ENCODE measurements at regions not wholly inside any gene's neighbourhood (a gene's known extent, or its start where the extent isn't known, plus 50 kb on each side); places are given as distances from the start of the nearest gene placed in this dataset.

- no peaks in the 10 kb centered on the region for H3K36me3 Mint-ChIP-seq (ENCODE audit: low read depth)
- no peaks in the 10 kb centered on the region for H3K9me3 Mint-ChIP-seq
- peaks cover 40% of the 10 kb centered on the region for H3K27me3 Mint-ChIP-seq
- no peak overlapping the region for H3K27ac Mint-ChIP-seq
- intact Hi-C loops (cut with micrococcal nuclease): no loop called here
- no peak overlapping the region for H3K4me3 Mint-ChIP-seq
- peaks cover 5% of the 10 kb centered on the region for H3K4me1 Mint-ChIP-seq (ENCODE audit: low read depth)
Observed at GRCh38 chr14:94690896-94691659, 78.8 kb downstream of the GSC start.

- Mint-ChIP-seq H3K36me3 (ENCODE audit: low read depth) (no peaks in the 10 kb centered on the region), H3K9me3 (no peaks in the 10 kb centered on the region), H3K27ac (no peak overlapping the region), H3K4me1 (ENCODE audit: low read depth) (peaks cover 5% of the 10 kb centered on the region), H3K27me3 (peaks cover 40% of the 10 kb centered on the region), H3K4me3 (no peak overlapping the region)
- intact Hi-C loops (cut with micrococcal nuclease): no loop called here
Observed at GRCh38 chr14:94690486-94690885, 78.3 kb downstream of the SERPINA3 start.

- H3K4me3 Mint-ChIP-seq: no peak overlapping the region
- intact Hi-C loops (cut with micrococcal nuclease): loop anchor here (2.0 kb wide), 1 partner anchor 409 kb away; no protein-coding TSS in a partner anchor
Observed at GRCh38 chr14:94689985-94690400, 77.8 kb downstream of the SERPINA3 start.

GRCh38 chr14:94689218-94689984 lies 77.2 kb downstream of the SERPINA3 start:
- peaks cover 40% of the 10 kb centered on the region for H3K27me3 Mint-ChIP-seq
- intact Hi-C loops (cut with micrococcal nuclease): loop anchor here (2.0 kb wide), 1 partner anchor 409 kb away; no protein-coding TSS in a partner anchor
- peaks cover 5% of the 10 kb centered on the region for H3K4me1 Mint-ChIP-seq (ENCODE audit: low read depth)
- H3K36me3 Mint-ChIP-seq (ENCODE audit: low read depth): no peaks in the 10 kb centered on the region
- H3K9me3 Mint-ChIP-seq: no peaks in the 10 kb centered on the region
- H3K27ac Mint-ChIP-seq: no peak overlapping the region
- H3K4me3 Mint-ChIP-seq: peak overlapping the region; percentile 60

More at GRCh38 chr14:94689985-94690400, 77.8 kb downstream of the SERPINA3 start:
- Mint-ChIP-seq H3K9me3 (no peaks in the 10 kb centered on the region), H3K27me3 (peaks cover 40% of the 10 kb centered on the region), H3K4me1 (ENCODE audit: low read depth) (peaks cover 5% of the 10 kb centered on the region), H3K27ac (no peak overlapping the region), H3K36me3 (ENCODE audit: low read depth) (no peaks in the 10 kb centered on the region)

GRCh38 chr14:94686511-94687160 lies 74.4 kb downstream of the SERPINA3 start:
- no peaks in the 10 kb centered on the region for H3K36me3 Mint-ChIP-seq (ENCODE audit: low read depth)
- H3K27ac Mint-ChIP-seq: no peak overlapping the region
- peaks cover 37% of the 10 kb centered on the region for H3K27me3 Mint-ChIP-seq
- H3K9me3 Mint-ChIP-seq: no peaks in the 10 kb centered on the region
- intact Hi-C loops (cut with micrococcal nuclease): no loop called here
- H3K4me1 Mint-ChIP-seq (ENCODE audit: low read depth): peaks cover 5% of the 10 kb centered on the region
- H3K4me3 Mint-ChIP-seq: no peak overlapping the region

- H3K4me1 Mint-ChIP-seq (ENCODE audit: low read depth): peaks cover 9% of the 10 kb centered on the region
- H3K4me3 Mint-ChIP-seq: no peak overlapping the region
- peaks cover 32% of the 10 kb centered on the region for H3K27me3 Mint-ChIP-seq
- no peaks in the 10 kb centered on the region for H3K36me3 Mint-ChIP-seq (ENCODE audit: low read depth)
- H3K27ac Mint-ChIP-seq: no peak overlapping the region
- intact Hi-C loops (cut with micrococcal nuclease): no loop called here
- H3K9me3 Mint-ChIP-seq: no peaks in the 10 kb centered on the region
Observed at GRCh38 chr14:94685681-94686485, 73.7 kb downstream of the SERPINA3 start.

- Mint-ChIP-seq H3K36me3 (ENCODE audit: low read depth) (no peaks in the 10 kb centered on the region), H3K27ac (no peak overlapping the region), H3K9me3 (no peaks in the 10 kb centered on the region), H3K27me3 (peaks cover 25% of the 10 kb centered on the region), H3K4me1 (ENCODE audit: low read depth) (peaks cover 7% of the 10 kb centered on the region), H3K4me3 (no peak overlapping the region)
- intact Hi-C loops (cut with micrococcal nuclease): no loop called here
Observed at GRCh38 chr14:94685166-94685581, 73.0 kb downstream of the SERPINA3 start.

- peaks cover 9% of the 10 kb centered on the region for H3K4me1 Mint-ChIP-seq (ENCODE audit: low read depth)
- H3K36me3 Mint-ChIP-seq (ENCODE audit: low read depth): no peaks in the 10 kb centered on the region
- H3K9me3 Mint-ChIP-seq: no peaks in the 10 kb centered on the region
- intact Hi-C loops (cut with micrococcal nuclease): loop anchor here (5.0 kb wide), 1 partner anchor 250 kb away; no protein-coding TSS in a partner anchor
- no peak overlapping the region for H3K27ac Mint-ChIP-seq
- peaks cover 12% of the 10 kb centered on the region for H3K27me3 Mint-ChIP-seq
- no peak overlapping the region for H3K4me3 Mint-ChIP-seq
Observed at GRCh38 chr14:94682736-94683135, 70.5 kb downstream of the SERPINA3 start.

GRCh38 chr14:94682061-94682516 lies 69.9 kb downstream of the SERPINA3 start:
- Mint-ChIP-seq H3K27me3 (peaks cover 16% of the 10 kb centered on the region), H3K27ac (no peak overlapping the region), H3K4me3 (no peak overlapping the region), H3K4me1 (ENCODE audit: low read depth) (peaks cover 9% of the 10 kb centered on the region), H3K36me3 (ENCODE audit: low read depth) (no peaks in the 10 kb centered on the region), H3K9me3 (no peaks in the 10 kb centered on the region)
- intact Hi-C loops (cut with micrococcal nuclease): loop anchor here (5.0 kb wide), 1 partner anchor 250 kb away; no protein-coding TSS in a partner anchor

- H3K4me1 Mint-ChIP-seq (ENCODE audit: low read depth): peaks cover 9% of the 10 kb centered on the region
- H3K4me3 Mint-ChIP-seq: no peak overlapping the region
- intact Hi-C loops (cut with micrococcal nuclease): loop anchor here (2.0 to 5.0 kb wide), 2 partner anchors 45 to 249 kb away; no protein-coding TSS in a partner anchor
- H3K9me3 Mint-ChIP-seq: no peaks in the 10 kb centered on the region
- H3K27me3 Mint-ChIP-seq: peaks cover 14% of the 10 kb centered on the region
- no peak overlapping the region for H3K27ac Mint-ChIP-seq
- no peaks in the 10 kb centered on the region for H3K36me3 Mint-ChIP-seq (ENCODE audit: low read depth)
Observed at GRCh38 chr14:94681300-94682060, 69.3 kb downstream of the SERPINA3 start.

GRCh38 chr14:94680862-94681288 lies 68.7 kb downstream of the SERPINA3 start:
- peaks cover 12% of the 10 kb centered on the region for H3K27me3 Mint-ChIP-seq
- intact Hi-C loops (cut with micrococcal nuclease): loop anchor here (2.0 to 5.0 kb wide), 2 partner anchors 44 to 249 kb away; no protein-coding TSS in a partner anchor
- no peaks in the 10 kb centered on the region for H3K9me3 Mint-ChIP-seq

More at GRCh38 chr14:94680862-94681288, 68.7 kb downstream of the SERPINA3 start:
- no peak overlapping the region for H3K27ac Mint-ChIP-seq
- H3K4me3 Mint-ChIP-seq: no peak overlapping the region
- H3K4me1 Mint-ChIP-seq (ENCODE audit: low read depth): peaks cover 9% of the 10 kb centered on the region
- H3K36me3 Mint-ChIP-seq (ENCODE audit: low read depth): no peaks in the 10 kb centered on the region
